ENCODE measurements at regions not wholly inside any gene's neighbourhood (a gene's known extent, or its start where the extent isn't known, plus 50 kb on each side); places are given as distances from the start of the nearest gene placed in this dataset.

GRCh38 chr7:136057509-136057908, 80.3 kb upstream of the MTPN start:
- no peak for DNase-seq

- DNase-seq, result peak in 1 of 2 donors; percentile 12
Measured at GRCh38 chr7:136056651-136057231, 79.6 kb upstream of the MTPN start.

GRCh38 chr7:136055266-136055665, 78.1 kb upstream of the MTPN start:
- DNase-seq, result no peak

GRCh38 chr7:136053689-136054485, 76.7 kb upstream of the MTPN start:
- DNase-seq, result no peak

GRCh38 chr7:136051203-136051928, 74.2 kb upstream of the MTPN start:
- DNase-seq, result no peak

- DNase-seq, result no peak
Measured at GRCh38 chr7:136050462-136050847, 73.3 kb upstream of the MTPN start.

GRCh38 chr7:136049818-136050461, 72.8 kb upstream of the MTPN start:
- DNase-seq, result no peak

GRCh38 chr7:136049117-136049516, 72.0 kb upstream of the MTPN start:
- no peak for DNase-seq

- DNase-seq, result no peak
Measured at GRCh38 chr7:136046548-136046947, 69.4 kb upstream of the MTPN start.

- DNase-seq, result no peak
Measured at GRCh38 chr7:136045992-136046391, 68.8 kb upstream of the MTPN start.

- no peak for DNase-seq
Measured at GRCh38 chr7:136045181-136045580, 68.0 kb upstream of the MTPN start.

GRCh38 chr7:136039577-136040345, 62.6 kb upstream of the MTPN start:
- no peak for DNase-seq

- DNase-seq, result no peak
Measured at GRCh38 chr7:136036336-136036735, 59.2 kb upstream of the MTPN start.

- no peak for DNase-seq
Measured at GRCh38 chr7:136034132-136034531, 57.0 kb upstream of the MTPN start.

GRCh38 chr7:136033413-136034031, 56.4 kb upstream of the MTPN start:
- no peak for DNase-seq

- no peak for DNase-seq
Measured at GRCh38 chr7:136030867-136031318, 53.7 kb upstream of the MTPN start.

GRCh38 chr7:136030330-136030729, 53.2 kb upstream of the MTPN start:
- no peak for DNase-seq

- DNase-seq, result no peak
Measured at GRCh38 chr7:136027160-136027559, 50.0 kb upstream of the MTPN start.

All from hippocampal formation (tissue), 2 donors.